Left lobe of liver (tissue), 2 donors: ENCODE measurements at regions not wholly inside any gene's neighbourhood (a gene's known extent, or its start where the extent isn't known, plus 50 kb on each side); places are given as distances from the start of the nearest gene placed in this dataset.
"Not testable (repeated sequence)": the region's sequence is repeated elsewhere in the genome, so short reads cannot be mapped to it uniquely, and the experiment has no call there.

Experiments
- ATAC-seq: fragments of 200-7000 bp; cut with Tn5 transposase; one replicate; pipeline ENCODE4 v1.9.1; 2020; ENCODE audit warnings: mild to moderate bottlenecking, moderate library complexity
- DNase-seq: peaks from one replicate; pipeline ENCODE4 v3.0.0-alpha.2; 2020; ENCODE audit warnings: low spot score
- donor health status: DM: no; HTN: no; CAD: no; lungs with moderate emphysema.
- donor health status: DM: no; HTN: yes; CAD: no.

DNA sequence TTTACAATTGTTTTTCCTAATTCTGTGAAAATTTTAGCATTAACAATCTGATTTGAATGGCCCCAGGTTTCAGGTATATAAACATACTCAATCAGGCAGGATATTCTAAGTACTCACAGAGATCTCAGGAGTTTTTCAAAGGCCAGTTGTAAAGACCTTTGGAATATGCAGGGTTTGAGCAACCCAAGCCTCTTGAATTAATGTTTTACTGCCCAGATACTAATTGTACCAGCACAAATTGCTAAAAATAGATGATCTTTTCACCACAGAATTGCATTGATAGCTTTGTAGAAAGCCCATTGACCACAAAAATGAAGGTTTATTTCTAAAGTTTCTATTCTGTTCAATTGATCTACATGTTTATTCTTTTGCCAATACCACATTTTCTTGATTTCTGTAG lies 186.5 kb downstream of the OSTF1 start:
- no peak for DNase-seq
- ATAC-seq: peak; percentile 97

DNA sequence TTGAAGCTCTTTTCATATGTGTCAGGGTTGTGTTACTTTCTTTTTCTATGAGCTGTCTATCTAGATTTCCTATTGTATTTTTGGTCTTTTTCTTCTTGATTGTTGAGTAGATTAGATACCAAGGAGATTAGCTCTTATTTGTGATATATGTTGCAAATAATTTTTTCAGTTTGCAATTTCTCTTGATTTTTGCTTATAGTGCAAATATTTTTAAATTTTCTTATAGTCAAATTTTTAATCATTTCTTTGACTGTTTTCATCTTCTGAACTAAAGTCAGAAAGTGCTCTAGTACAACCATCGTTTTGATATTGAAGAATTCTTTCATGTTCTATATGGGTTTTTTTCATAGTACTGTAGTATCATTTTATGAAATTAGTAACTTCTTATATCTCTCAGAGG lies 193.7 kb downstream of the OSTF1 start:
- ATAC-seq (no peak), DNase-seq (no peak)

DNA sequence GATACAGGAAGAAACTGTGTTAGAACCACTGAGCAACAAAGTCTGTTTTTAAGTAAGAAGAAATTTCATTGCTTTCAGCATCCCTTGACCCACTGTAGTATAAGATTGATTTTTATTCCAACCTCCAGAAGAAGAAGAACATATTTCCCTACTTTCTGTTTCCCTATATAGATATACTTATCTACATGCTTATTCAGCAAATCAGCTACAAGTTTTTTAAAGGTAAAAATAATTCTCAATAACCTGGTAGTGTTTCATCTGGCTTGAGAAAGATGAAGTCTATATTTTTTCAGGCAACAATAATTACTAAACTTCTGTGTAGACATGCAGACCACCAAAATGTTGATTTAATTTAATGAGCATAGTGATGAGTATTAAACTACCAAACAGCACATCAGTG lies 201.0 kb downstream of the OSTF1 start:
- DNase-seq: no peak
- ATAC-seq: no peak

DNA sequence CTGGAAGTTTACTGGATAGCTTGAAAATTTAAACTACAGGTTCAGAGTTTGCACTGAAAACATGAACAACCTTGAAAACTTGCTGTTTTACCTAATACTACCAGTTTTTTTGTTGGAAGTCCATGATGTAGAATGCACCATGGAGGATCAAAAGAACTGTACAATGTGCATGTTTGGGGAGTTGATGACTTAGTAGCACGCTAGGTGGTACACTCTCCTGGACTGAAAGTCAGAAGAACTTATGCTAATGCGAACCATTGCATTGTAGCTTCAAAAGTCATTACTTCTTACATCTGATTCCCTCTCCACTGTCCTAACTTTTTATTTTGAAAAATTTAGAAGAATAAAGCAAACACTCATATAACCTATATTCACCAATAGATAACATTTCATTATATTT lies 211.0 kb downstream of the OSTF1 start:
- no peak for ATAC-seq

DNA sequence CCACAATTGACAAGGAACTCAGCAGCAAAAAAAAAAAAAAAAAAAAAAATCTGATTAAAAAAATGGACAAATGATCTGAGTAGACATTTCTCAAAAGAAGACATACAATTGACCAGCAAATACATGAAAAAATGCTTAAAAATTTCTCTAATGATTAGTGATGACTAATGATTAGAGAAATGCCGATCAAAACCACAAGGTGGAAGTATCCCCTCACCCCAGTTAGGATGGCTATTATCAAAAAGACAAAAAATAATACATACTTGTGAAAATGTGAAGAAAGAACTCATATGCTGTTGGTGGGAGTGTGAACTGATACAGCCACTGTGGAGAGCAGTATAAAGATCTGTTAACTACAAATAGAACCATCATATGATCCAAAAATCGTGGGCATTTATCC lies 245.3 kb downstream of the OSTF1 start:
- DNase-seq (no peak), ATAC-seq (no peak)

More for the DNA sequence above, 211.0 kb downstream of the OSTF1 start:
- DNase-seq: no peak

GRCh38 chr9:75358846-75359245 lies 270.5 kb downstream of the OSTF1 start:
- DNase-seq: no peak
- ATAC-seq: no peak

GRCh38 chr9:75359638-75360037 lies 271.3 kb downstream of the OSTF1 start:
- ATAC-seq (no peak), DNase-seq (no peak)

DNA sequence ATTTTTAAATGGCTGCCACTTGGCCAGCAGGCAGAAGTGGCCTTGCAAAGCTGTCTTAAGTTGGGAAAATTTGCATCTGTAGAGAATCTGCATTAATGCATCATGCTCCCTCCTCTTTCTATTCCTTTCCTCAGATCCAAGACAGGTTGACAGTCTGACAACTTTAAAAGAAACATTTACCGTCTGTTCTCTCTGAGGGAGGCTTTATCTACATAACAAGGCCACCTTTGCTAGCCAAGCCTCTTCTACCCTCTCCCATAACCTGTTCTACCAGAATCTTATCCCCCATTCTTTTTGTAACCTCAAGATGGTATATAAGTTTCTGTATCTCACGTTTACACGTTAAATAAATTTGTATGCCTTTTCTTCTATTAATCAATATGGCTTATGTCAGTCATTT lies 271.9 kb downstream of the OSTF1 start:
- DNase-seq (no peak), ATAC-seq (no peak)

- not testable (repeated sequence) for ATAC-seq, DNase-seq
These were observed 274.1 kb downstream of the OSTF1 start for GRCh38 chr9:75362446-75362845.

DNA sequence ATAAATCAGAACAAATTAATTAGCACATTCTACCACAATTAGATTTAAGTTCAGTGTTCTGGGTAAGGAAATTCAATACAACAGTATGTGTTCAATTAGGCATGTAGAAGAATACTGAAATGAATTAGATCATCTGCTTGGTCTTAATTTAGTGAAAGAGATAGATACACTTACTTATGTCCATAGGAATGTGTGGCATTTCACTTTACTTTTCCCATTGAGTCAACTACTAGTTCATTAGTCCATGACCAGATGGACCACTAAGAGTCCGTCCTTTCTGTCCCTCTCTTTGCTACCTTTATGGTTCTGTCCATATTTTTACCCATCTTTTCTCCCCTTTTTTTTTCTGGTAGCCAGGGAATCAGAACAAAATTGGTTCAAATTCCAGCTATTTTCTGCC lies 276.9 kb downstream of the OSTF1 start:
- DNase-seq (no peak), ATAC-seq (no peak)

GRCh38 chr9:75369989-75370388 lies 281.7 kb downstream of the OSTF1 start:
- ATAC-seq (no peak), DNase-seq (no peak)

DNA sequence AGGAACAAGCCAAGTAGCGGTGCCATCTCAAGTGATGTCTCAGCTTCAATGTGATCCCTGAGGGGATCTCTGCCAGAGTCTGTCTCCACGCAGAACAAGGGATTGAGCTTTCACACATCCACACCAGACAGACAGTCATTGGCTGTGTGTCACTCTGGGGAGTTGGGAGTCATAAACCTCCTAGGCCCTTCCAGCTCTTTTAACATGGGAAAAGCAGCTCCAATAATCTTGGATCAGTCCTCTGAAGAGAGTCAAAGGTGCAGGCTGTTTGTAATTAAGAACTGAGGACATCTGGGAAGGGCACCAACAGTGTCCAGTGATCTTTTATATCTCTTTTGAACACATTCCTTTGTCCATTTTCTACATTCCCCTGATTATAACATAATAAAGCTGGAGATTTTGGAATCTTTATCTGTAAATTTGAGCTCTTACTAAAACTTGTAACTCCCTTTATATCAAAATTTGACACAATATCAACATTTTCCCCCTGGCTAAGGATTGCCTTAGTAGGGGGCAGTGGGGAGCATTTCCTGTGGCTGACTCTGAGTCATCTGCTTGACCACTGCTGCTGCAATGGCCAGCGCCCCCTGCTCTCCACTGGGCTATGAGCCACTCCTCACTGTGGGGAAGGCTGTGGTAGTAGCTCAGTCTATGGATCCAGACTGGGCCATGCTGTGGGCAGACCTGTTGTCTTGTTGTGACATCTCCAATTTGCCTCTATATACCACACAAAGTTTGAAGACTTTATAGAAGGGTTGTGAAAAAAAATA lies 284.4 kb downstream of the OSTF1 start:
- ATAC-seq (no peak), DNase-seq (no peak)

GRCh38 chr9:75376680-75377254 lies 288.5 kb downstream of the OSTF1 start:
- DNase-seq (no peak), ATAC-seq (no peak)

DNA sequence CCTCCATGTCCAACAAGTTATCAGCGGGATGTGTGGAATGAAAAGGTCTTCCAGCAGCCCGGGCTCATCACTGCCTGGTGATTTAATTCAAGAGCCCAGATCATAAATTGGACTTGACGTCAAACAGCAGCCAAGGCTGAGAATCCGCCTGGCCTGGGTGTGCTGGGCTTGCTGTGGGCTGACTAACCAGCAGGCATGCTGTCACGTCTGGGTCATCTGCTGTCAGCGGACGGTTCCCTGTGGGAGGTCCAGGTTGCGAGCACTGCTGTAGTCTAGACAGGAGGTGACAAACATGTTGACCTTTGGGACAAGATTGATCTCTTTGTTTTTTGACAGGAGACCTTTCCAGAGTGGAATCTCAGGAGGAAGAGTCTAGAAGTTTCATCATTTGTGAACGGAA lies 289.7 kb downstream of the OSTF1 start:
- ATAC-seq (no peak), DNase-seq (no peak)

DNA sequence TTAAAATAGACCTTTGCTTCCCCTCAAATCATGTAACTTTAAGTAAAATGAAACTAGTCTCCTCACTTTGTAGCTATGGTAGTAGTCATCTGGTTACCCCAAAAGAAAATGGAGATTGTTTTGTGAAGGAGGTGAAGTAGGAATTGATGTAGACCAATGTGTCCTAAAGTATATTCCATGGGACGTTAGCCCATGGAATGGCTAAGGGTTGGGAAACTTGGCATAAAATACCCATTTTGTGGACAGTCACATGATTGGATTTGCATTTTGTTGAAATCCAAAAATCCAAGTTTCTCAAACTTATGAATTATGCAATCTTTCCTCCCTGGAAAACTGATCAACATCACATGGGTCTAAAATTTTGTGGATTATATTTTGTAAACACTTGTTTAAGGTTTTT lies 290.6 kb downstream of the OSTF1 start:
- DNase-seq: no peak
- no peak for ATAC-seq

- DNase-seq (no peak), ATAC-seq (no peak)
These were observed 293.8 kb downstream of the OSTF1 start for GRCh38 chr9:75382126-75382525.

GRCh38 chr9:75383420-75384034 lies 295.2 kb downstream of the OSTF1 start:
- not testable (repeated sequence) for ATAC-seq, DNase-seq

- ATAC-seq (no peak), DNase-seq (no peak)
These were observed 296.9 kb downstream of the OSTF1 start for GRCh38 chr9:75385236-75385635.

- DNase-seq (no peak), ATAC-seq (no peak)
These were observed 300.8 kb downstream of the OSTF1 start for GRCh38 chr9:75389101-75389500.

- DNase-seq (no peak), ATAC-seq (no peak)
These were observed 302.6 kb downstream of the OSTF1 start for GRCh38 chr9:75390951-75391350.

DNA sequence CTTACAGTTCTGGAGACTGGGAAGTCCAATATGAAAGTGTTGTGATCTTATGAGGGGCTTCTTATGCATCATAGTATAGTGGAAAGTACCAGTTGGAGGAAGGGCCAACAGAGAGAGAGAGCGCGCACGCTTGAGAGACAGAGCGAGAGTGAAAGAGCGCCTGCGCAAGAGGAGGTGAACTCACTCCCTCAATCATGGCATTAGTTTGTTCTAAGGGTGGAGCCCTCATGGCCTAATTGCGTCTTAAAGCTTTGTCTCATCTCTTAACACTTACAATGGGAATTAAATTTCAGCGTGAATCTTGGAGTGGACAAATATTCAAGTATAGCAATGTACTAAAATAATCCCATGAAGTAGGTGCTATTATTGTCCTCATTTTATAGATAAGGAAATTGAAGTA lies 303.2 kb downstream of the OSTF1 start:
- DNase-seq (no peak), ATAC-seq (no peak)

GRCh38 chr9:75395336-75395735 lies 307.0 kb downstream of the OSTF1 start:
- DNase-seq (no peak), ATAC-seq (no peak)
